ENCODE measurements at regions not wholly inside any gene's neighbourhood (a gene's known extent, or its start where the extent isn't known, plus 50 kb on each side); places are given as distances from the start of the nearest gene placed in this dataset.

GRCh38 chr2:8436585-8436984 lies 245.3 kb upstream of the ID2 start:
- no peak overlapping the region for H3K4me3 ChIP-seq (ENCODE audit: control insufficient read depth, low read depth, low read length)
- DNase-seq (ENCODE audit: low read depth) = no peak
- TF ChIP-seq CTCF (conservative IDR thresholded peaks at IDR 0.05; ENCODE audit: control insufficient read depth, insufficient read depth, low read depth, low read length) = no peak

GRCh38 chr2:8437228-8437948 lies 244.5 kb upstream of the ID2 start:
- no peak overlapping the region for H3K4me3 ChIP-seq (ENCODE audit: control insufficient read depth, low read depth, low read length)
- DNase-seq (ENCODE audit: low read depth) = no peak
- TF ChIP-seq CTCF (conservative IDR thresholded peaks at IDR 0.05; ENCODE audit: control insufficient read depth, insufficient read depth, low read depth, low read length) = no peak

GRCh38 chr2:8437949-8438400 lies 243.9 kb upstream of the ID2 start:
- no peak for DNase-seq (ENCODE audit: low read depth)
- no peak overlapping the region for H3K4me3 ChIP-seq (ENCODE audit: control insufficient read depth, low read depth, low read length)
- TF ChIP-seq CTCF (conservative IDR thresholded peaks at IDR 0.05; ENCODE audit: control insufficient read depth, insufficient read depth, low read depth, low read length) = no peak

- no peak overlapping the region for H3K4me3 ChIP-seq (ENCODE audit: control insufficient read depth, low read depth, low read length)
- no peak for TF ChIP-seq CTCF (conservative IDR thresholded peaks at IDR 0.05; ENCODE audit: control insufficient read depth, insufficient read depth, low read depth, low read length)
- no peak for DNase-seq (ENCODE audit: low read depth)
These were observed 243.4 kb upstream of the ID2 start for GRCh38 chr2:8438476-8438875.

GRCh38 chr2:8438996-8439395 lies 242.9 kb upstream of the ID2 start:
- no peak for DNase-seq (ENCODE audit: low read depth)
- TF ChIP-seq CTCF (conservative IDR thresholded peaks at IDR 0.05; ENCODE audit: control insufficient read depth, insufficient read depth, low read depth, low read length) = no peak
- H3K4me3 ChIP-seq (ENCODE audit: control insufficient read depth, low read depth, low read length) = no peak overlapping the region

- no peak for TF ChIP-seq CTCF (conservative IDR thresholded peaks at IDR 0.05; ENCODE audit: control insufficient read depth, insufficient read depth, low read depth, low read length)
- no peak overlapping the region for H3K4me3 ChIP-seq (ENCODE audit: control insufficient read depth, low read depth, low read length)
- no peak for DNase-seq (ENCODE audit: low read depth)
These were observed 241.7 kb upstream of the ID2 start for GRCh38 chr2:8440029-8440778.

Measured in fibroblast of mammary gland (primary cell).